Mammary epithelial cell (primary cell): ENCODE measurements at regions not wholly inside any gene's neighbourhood (a gene's known extent, or its start where the extent isn't known, plus 50 kb on each side); places are given as distances from the start of the nearest gene placed in this dataset.

Experiments used
- CTCF ChIP-seq, 2 donors: IDR thresholded peaks in 1 of 2; conservative IDR thresholded peaks in 1 of 2; 2 replicates each; pipeline ENCODE4 v1.5.1; 2011 to 2012; ENCODE audit warnings: inconsistent platforms in 2 of 2, low read length in 2 of 2, mild to moderate bottlenecking in 2 of 2, control low read depth in 1 of 2, low read depth in 1 of 2; ENCODE audit not compliant: insufficient read depth in 1 of 2; ENCODE audit errors: extremely low read depth in 1 of 2
- EZH2 ChIP-seq: IDR thresholded peaks from 2 replicates; pipeline ENCODE4 v1.6.1; 2012; ENCODE audit warnings: low read length, inconsistent platforms, borderline replicate concordance

GRCh38 chr21:31538816-31539215, 120.7 kb upstream of the SOD1 start:
- TF ChIP-seq CTCF (conservative IDR thresholded peaks at IDR 0.05 in 1 of 2, IDR thresholded peaks at IDR 0.05 in 1 of 2; ENCODE audit: extremely low read depth in 1 of 2, insufficient read depth in 1 of 2, low read depth in 1 of 2, low read length in 2 of 2) (no peak), EZH2 (no peak)
